Endothelial cell (in vitro differentiated cells): ENCODE measurements at regions not wholly inside any gene's neighbourhood (a gene's known extent, or its start where the extent isn't known, plus 50 kb on each side); places are given as distances from the start of the nearest gene placed in this dataset.

ENCODE experiments used
- DNase-seq: peaks from one replicate; pipeline ENCODE4 v3.0.0; 2021; ENCODE audit warnings: low spot score
- H3K27ac Mint-ChIP-seq: one replicate; pipeline ENCODE4 v1.8.0; 2021; ENCODE audit warnings: mixed read lengths, inconsistent platforms; ENCODE audit not compliant: unreplicated experiment
- H3K27me3 Mint-ChIP-seq: one replicate; pipeline ENCODE4 v1.8.0; 2021; ENCODE audit warnings: mild to moderate bottlenecking, moderate library complexity, mixed read lengths, inconsistent platforms; ENCODE audit not compliant: unreplicated experiment
- H3K36me3 Mint-ChIP-seq: one replicate; pipeline ENCODE4 v1.8.0; 2021; ENCODE audit warnings: mild to moderate bottlenecking, low read depth, mixed read lengths, inconsistent platforms; ENCODE audit not compliant: unreplicated experiment
- H3K4me1 Mint-ChIP-seq: one replicate; pipeline ENCODE4 v1.8.0; 2021; ENCODE audit warnings: mild to moderate bottlenecking, mixed read lengths, inconsistent platforms; ENCODE audit not compliant: unreplicated experiment
- H3K4me3 Mint-ChIP-seq: one replicate; pipeline ENCODE4 v1.8.0; 2021; ENCODE audit warnings: mild to moderate bottlenecking, mixed read lengths, inconsistent platforms; ENCODE audit not compliant: unreplicated experiment
- H3K9me3 Mint-ChIP-seq: one replicate; pipeline ENCODE4 v1.8.0; 2021; ENCODE audit warnings: mixed read lengths, inconsistent platforms; ENCODE audit not compliant: unreplicated experiment
- CTCF ChIP-seq: fragments of 200-600 bp; sonication (generic); IDR thresholded peaks from one replicate; pipeline ENCODE4 v1.5.0; 2021; ENCODE audit warnings: antibody characterized with exemption; ENCODE audit not compliant: unreplicated experiment

GRCh38 chr4:23005691-23006090, 313.0 kb downstream of the GBA3 start:
- no peaks in the 10 kb centered on the region for H3K27me3 Mint-ChIP-seq
- DNase-seq = no peak
- no peaks in the 10 kb centered on the region for H3K9me3 Mint-ChIP-seq
- TF ChIP-seq CTCF = no peak
- H3K4me1 Mint-ChIP-seq = peaks cover 9% of the 10 kb centered on the region
- no peaks in the 10 kb centered on the region for H3K36me3 Mint-ChIP-seq
- H3K4me3 Mint-ChIP-seq = no peak overlapping the region
- no peak overlapping the region for H3K27ac Mint-ChIP-seq

- no peak for DNase-seq
- Mint-ChIP-seq H3K27me3 (peaks cover 2% of the 10 kb centered on the region), H3K4me1 (peaks cover 9% of the 10 kb centered on the region), H3K4me3 (no peak overlapping the region), H3K36me3 (no peaks in the 10 kb centered on the region), H3K27ac (peak overlapping the region; percentile 43), H3K9me3 (no peaks in the 10 kb centered on the region)
- no peak for TF ChIP-seq CTCF
Measured at GRCh38 chr4:23001478-23001877, 308.7 kb downstream of the GBA3 start.

- Mint-ChIP-seq H3K27me3 (peaks cover 2% of the 10 kb centered on the region), H3K4me1 (peaks cover 9% of the 10 kb centered on the region), H3K36me3 (no peaks in the 10 kb centered on the region), H3K4me3 (no peak overlapping the region), H3K9me3 (no peaks in the 10 kb centered on the region), H3K27ac (no peak overlapping the region)
- TF ChIP-seq CTCF = no peak
- DNase-seq = no peak
Measured at GRCh38 chr4:22999419-22999818, 306.7 kb downstream of the GBA3 start.

- TF ChIP-seq CTCF = no peak
- Mint-ChIP-seq H3K4me3 (no peak overlapping the region), H3K36me3 (no peaks in the 10 kb centered on the region), H3K9me3 (no peaks in the 10 kb centered on the region), H3K27me3 (peaks cover 2% of the 10 kb centered on the region), H3K4me1 (peaks cover 9% of the 10 kb centered on the region), H3K27ac (no peak overlapping the region)
- no peak for DNase-seq
Measured at GRCh38 chr4:22997358-22998224, 304.9 kb downstream of the GBA3 start.

GRCh38 chr4:22991576-22991975, 298.8 kb downstream of the GBA3 start:
- Mint-ChIP-seq H3K4me1 (no peaks in the 10 kb centered on the region), H3K36me3 (no peaks in the 10 kb centered on the region), H3K4me3 (no peak overlapping the region), H3K27me3 (no peaks in the 10 kb centered on the region), H3K27ac (no peak overlapping the region), H3K9me3 (no peaks in the 10 kb centered on the region)
- TF ChIP-seq CTCF = no peak
- no peak for DNase-seq
